SK-N-MC (cell line): ENCODE measurements at regions not wholly inside any gene's neighbourhood (a gene's known extent, or its start where the extent isn't known, plus 50 kb on each side); places are given as distances from the start of the nearest gene placed in this dataset.
"Not testable (repeated sequence)": the region's sequence is repeated elsewhere in the genome, so short reads cannot be mapped to it uniquely, and the experiment has no call there.

Experiments
- EZH2 ChIP-seq: fragments of 200-600 bp; sonication (generic); IDR thresholded peaks from one replicate; pipeline ENCODE4 v1.6.1; 2017; ENCODE audit warnings: antibody characterized with exemption
- FOXP2 ChIP-seq: optimal IDR thresholded peaks from 2 replicates; pipeline ENCODE3; 2011; ENCODE audit warnings: mild to moderate bottlenecking, moderate library complexity; ENCODE audit not compliant: insufficient read depth; ENCODE audit errors: extremely low read length, control extremely low read depth
- POLR2AphosphoS5 ChIP-seq: IDR thresholded peaks from 2 replicates; pipeline ENCODE4 v1.6.1; 2012; ENCODE audit warnings: mild to moderate bottlenecking, low read depth, low read length, borderline replicate concordance

DNA sequence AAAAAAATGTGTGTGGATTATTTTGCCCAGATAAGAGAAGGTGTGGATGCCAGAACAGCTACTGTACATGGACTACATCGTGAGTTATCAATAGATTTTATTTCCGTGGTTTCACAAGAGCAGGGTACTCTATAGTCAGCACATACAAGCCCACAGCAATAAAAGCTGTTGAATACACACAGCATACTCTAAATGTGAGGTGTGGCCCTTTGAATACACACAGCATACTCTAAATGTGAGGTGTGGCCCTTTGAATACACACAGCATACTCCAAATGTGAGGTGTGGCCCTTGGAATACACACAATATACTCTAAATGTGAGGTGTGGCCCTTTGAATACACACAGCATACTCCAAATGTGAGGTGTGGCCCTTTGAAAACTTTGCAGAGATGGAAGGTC is 287.4 kb upstream of the ADARB2 start:
- not testable (repeated sequence) for TF ChIP-seq POLR2AphosphoS5, FOXP2, EZH2
